ENCODE measurements at regions not wholly inside any gene's neighbourhood (a gene's known extent, or its start where the extent isn't known, plus 50 kb on each side); places are given as distances from the start of the nearest gene placed in this dataset.

- Histone ChIP-seq H4K20me1 (replicated peaks in 1 of 2; ENCODE audit: control insufficient read depth in 1 of 2, insufficient read depth in 2 of 2, low read length in 2 of 2) (no peaks in the 10 kb centered on the region), H4K5ac (ENCODE audit: insufficient read length, low read depth, low read length) (no peak overlapping the region), H3K23me2 (ENCODE audit: low read depth, low read length) (no peaks in the 10 kb centered on the region), H3K4me2 (ENCODE audit: insufficient read depth in 1 of 2, low read depth in 2 of 2, low read length in 2 of 2) (no peak overlapping the region), H3K56ac (replicated peaks; ENCODE audit: insufficient read length, low read depth, low read length) (no peak overlapping the region), H3K9me3 (ENCODE audit: insufficient read depth in 2 of 2, low read depth in 1 of 2, low read length in 1 of 2) (peaks cover 0 to 3% of the 10 kb centered on the region in 2 experiments; a peak in 1 of 4 replicates), H2BK5ac (ENCODE audit: low read depth, low read length) (no peak overlapping the region), H2BK120ac (replicated peaks; ENCODE audit: low read depth, low read length) (no peak overlapping the region), H2BK12ac (ENCODE audit: low read depth, low read length) (no peak overlapping the region), H3K4me1 (replicated peaks in 1 of 4; ENCODE audit: control insufficient read depth in 3 of 4, insufficient read depth in 4 of 4, low read length in 3 of 4) (no peaks in the 10 kb centered on the region), H3K23ac (ENCODE audit: insufficient read length) (no peak overlapping the region), H3K14ac (ENCODE audit: insufficient read length) (no peak overlapping the region), H3K18ac (ENCODE audit: extremely low read depth, low read length) (no peak overlapping the region), H3K79me2 (ENCODE audit: control insufficient read depth in 1 of 2, insufficient read depth in 2 of 2, low read length in 2 of 2) (no peaks in the 10 kb centered on the region), H3K9ac (replicated peaks in 1 of 4; ENCODE audit: extremely low read depth in 1 of 4, low read depth in 3 of 4, low read length in 3 of 4) (no peak overlapping the region), H3K36me3 (ENCODE audit: control insufficient read depth in 2 of 4, insufficient read depth in 4 of 4, low read length in 3 of 4) (no peaks in the 10 kb centered on the region), H2BK15ac (ENCODE audit: low read length) (no peak overlapping the region), H2BK20ac (ENCODE audit: low read length) (no peak overlapping the region), H3K27me3 (replicated peaks in 1 of 4; ENCODE audit: control insufficient read depth in 3 of 4, extremely low read depth in 1 of 4, insufficient read depth in 3 of 4, low read length in 3 of 4) (no peaks in the 10 kb centered on the region), H2AK5ac (ENCODE audit: low read depth, low read length) (no peak overlapping the region), H3K4me3 (ENCODE audit: extremely low read depth in 1 of 4, insufficient read depth in 2 of 4, low read depth in 3 of 4, low read length in 4 of 4) (no peak overlapping the region), H3K27ac (ENCODE audit: low read depth, low read length) (no peak overlapping the region), H4K8ac (ENCODE audit: extremely low read depth, insufficient read depth, low read length) (no peak overlapping the region), H2AFZ (ENCODE audit: low read length) (no peak overlapping the region), H3K79me1 (ENCODE audit: low read depth, low read length) (no peaks in the 10 kb centered on the region), H3K4ac (replicated peaks; ENCODE audit: insufficient read length, low read depth, low read length) (no peak overlapping the region), H4K91ac (replicated peaks; ENCODE audit: insufficient read length, low read length) (no peak overlapping the region)
- no peak for FAIRE-seq
- DNase-seq (ENCODE audit: low read depth in 1 of 2, low spot score in 2 of 2), result no peak
- CTCF ChIA-PET (ENCODE audit: partially characterized antibody), result interaction anchor here (0.6 to 1.2 kb wide), 2 partner anchors 9 to 140 kb away, joined by 3 to 4 read pairs; no protein-coding TSS in a partner anchor
- TF ChIP-seq PHF8 (conservative IDR thresholded peaks at IDR 0.05; ENCODE audit: low read depth, low read length) (no peak), CTCF (IDR thresholded peaks at IDR 0.05; ENCODE audit: control extremely low read depth in 1 of 3, insufficient read depth in 1 of 3, low read depth in 1 of 3, low read length in 3 of 3) (peak in 2 of 3 experiments; percentile 9 to 12; a peak in 3 of 4 replicates), NANOG (IDR thresholded peaks at IDR 0.05; ENCODE audit: insufficient read depth, low read depth, low read length, poor library complexity, severe bottlenecking) (no peak), HDAC6 (IDR thresholded peaks at IDR 0.05; ENCODE audit: low read depth, low read length) (no peak), RAD21 (IDR thresholded peaks at IDR 0.05 in 1 of 2, conservative IDR thresholded peaks at IDR 0.05 in 1 of 2; ENCODE audit: low read depth in 2 of 2, low read length in 2 of 2) (peak in 1 of 2 experiments; percentile 34; a peak in 2 of 4 replicates), KDM4A (IDR thresholded peaks at IDR 0.05; ENCODE audit: low read depth, low read length, severe bottlenecking) (no peak)
- POLR2A ChIA-PET (ENCODE audit: partially characterized antibody), result no interaction called here
Observed at GRCh38 chr7:34471844-34472243, 186.2 kb upstream of the NPSR1 start.

Measured in H1 (cell line).